ENCODE measurements at regions not wholly inside any gene's neighbourhood (a gene's known extent, or its start where the extent isn't known, plus 50 kb on each side); places are given as distances from the start of the nearest gene placed in this dataset.

DNA sequence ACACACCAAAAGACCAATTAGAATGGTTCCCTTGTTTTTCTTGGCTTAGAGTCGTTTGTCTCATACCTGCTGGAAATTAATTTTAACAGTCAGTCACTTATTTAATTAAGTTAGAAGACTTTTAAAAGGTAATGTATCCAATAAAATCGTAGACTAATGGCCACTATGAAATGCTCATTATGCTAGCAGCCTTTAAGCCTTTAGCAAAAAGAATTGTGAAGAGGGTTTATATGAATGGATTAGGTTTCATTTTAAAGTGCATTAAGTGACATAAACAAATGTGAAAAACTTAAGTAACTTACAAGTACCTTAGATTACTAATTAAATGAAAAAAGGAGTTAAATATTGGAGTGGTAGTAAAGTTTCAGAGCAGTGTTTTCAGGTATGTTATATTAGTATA, 139.6 kb downstream of the RXFP2 start:
- H3K4me3 ChIP-seq (ENCODE audit: low read length): no peak overlapping the region
- no peaks in the 10 kb centered on the region for H3K9me3 ChIP-seq (ENCODE audit: control insufficient read depth, low read length)
- no peaks in the 10 kb centered on the region for H3K36me3 ChIP-seq (ENCODE audit: control insufficient read depth, insufficient read depth, low read length)
- no peak overlapping the region for H3K9ac ChIP-seq (ENCODE audit: low read length)
- no peaks in the 10 kb centered on the region for H3K27me3 ChIP-seq (ENCODE audit: control insufficient read depth, insufficient read depth, low read length)
- no peaks in the 10 kb centered on the region for H3K4me1 ChIP-seq (ENCODE audit: control insufficient read depth, insufficient read depth, low read length)

DNA sequence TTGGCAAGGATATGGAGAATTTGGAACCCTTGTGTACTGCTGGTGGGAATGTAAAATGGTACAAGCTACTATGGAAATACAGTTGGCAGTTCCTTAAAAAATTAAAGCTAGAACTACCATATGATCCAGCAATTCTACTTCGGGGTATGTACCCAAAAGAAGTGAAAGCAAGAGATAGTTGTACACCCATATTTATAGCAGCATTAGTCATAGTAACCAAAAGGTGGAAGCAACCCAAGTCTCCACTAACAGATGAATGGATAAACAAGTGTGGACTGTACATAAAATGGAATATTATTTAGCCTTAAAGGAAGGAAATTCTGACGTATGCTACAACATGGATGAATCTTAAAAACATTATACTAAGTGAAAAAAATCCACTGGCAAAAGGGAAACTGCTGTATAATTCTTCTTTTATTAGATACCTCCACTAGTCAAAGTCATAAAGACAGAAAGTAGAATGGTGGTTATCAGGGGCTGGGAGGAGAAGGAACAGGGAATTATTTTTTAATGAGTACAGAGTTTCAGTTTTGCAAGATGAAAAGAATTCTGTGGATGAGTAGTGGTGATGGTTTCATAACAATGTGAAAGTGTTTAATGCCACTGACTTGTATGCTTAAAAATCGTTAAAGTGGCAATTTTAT, 141.6 kb downstream of the RXFP2 start:
- no peaks in the 10 kb centered on the region for H3K27me3 ChIP-seq (ENCODE audit: control insufficient read depth, insufficient read depth, low read length)
- H3K4me1 ChIP-seq (ENCODE audit: control insufficient read depth, insufficient read depth, low read length): peaks cover 2% of the 10 kb centered on the region
- H3K4me3 ChIP-seq (ENCODE audit: low read length): no peak overlapping the region
- no peak overlapping the region for H3K9ac ChIP-seq (ENCODE audit: low read length)
- no peaks in the 10 kb centered on the region for H3K36me3 ChIP-seq (ENCODE audit: control insufficient read depth, insufficient read depth, low read length)
- no peaks in the 10 kb centered on the region for H3K9me3 ChIP-seq (ENCODE audit: control insufficient read depth, low read length)

DNA sequence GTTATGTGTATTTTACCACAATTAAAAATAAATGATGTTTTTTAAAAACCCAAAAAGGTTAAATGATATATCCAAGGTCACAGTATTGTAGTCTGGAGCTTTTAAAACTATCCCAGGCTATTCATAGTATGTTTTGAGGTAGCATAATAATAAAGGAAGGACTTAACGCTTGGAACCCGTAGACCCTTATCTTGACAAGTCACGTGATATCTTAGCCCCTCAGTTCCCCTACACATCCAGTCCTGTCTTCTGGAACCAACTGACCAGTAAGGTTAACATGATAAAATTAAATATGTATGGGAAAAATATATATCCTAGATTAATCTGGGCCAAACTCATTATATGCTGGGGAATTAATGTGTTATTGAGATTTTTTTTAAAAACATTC, 142.2 kb downstream of the RXFP2 start:
- no peak overlapping the region for H3K9ac ChIP-seq (ENCODE audit: low read length)
- H3K4me3 ChIP-seq (ENCODE audit: low read length): no peak overlapping the region
- H3K36me3 ChIP-seq (ENCODE audit: control insufficient read depth, insufficient read depth, low read length): no peaks in the 10 kb centered on the region
- H3K27me3 ChIP-seq (ENCODE audit: control insufficient read depth, insufficient read depth, low read length): no peaks in the 10 kb centered on the region
- peaks cover 3% of the 10 kb centered on the region for H3K4me1 ChIP-seq (ENCODE audit: control insufficient read depth, insufficient read depth, low read length)
- no peaks in the 10 kb centered on the region for H3K9me3 ChIP-seq (ENCODE audit: control insufficient read depth, low read length)

GRCh38 chr13:31882794-31883193, 143.5 kb downstream of the RXFP2 start:
- H3K9ac ChIP-seq (ENCODE audit: low read length): no peak overlapping the region
- no peak overlapping the region for H3K4me3 ChIP-seq (ENCODE audit: low read length)
- H3K9me3 ChIP-seq (ENCODE audit: control insufficient read depth, low read length): no peaks in the 10 kb centered on the region
- no peaks in the 10 kb centered on the region for H3K36me3 ChIP-seq (ENCODE audit: control insufficient read depth, insufficient read depth, low read length)
- peaks cover 3% of the 10 kb centered on the region for H3K4me1 ChIP-seq (ENCODE audit: control insufficient read depth, insufficient read depth, low read length)
- H3K27me3 ChIP-seq (ENCODE audit: control insufficient read depth, insufficient read depth, low read length): no peaks in the 10 kb centered on the region

DNA sequence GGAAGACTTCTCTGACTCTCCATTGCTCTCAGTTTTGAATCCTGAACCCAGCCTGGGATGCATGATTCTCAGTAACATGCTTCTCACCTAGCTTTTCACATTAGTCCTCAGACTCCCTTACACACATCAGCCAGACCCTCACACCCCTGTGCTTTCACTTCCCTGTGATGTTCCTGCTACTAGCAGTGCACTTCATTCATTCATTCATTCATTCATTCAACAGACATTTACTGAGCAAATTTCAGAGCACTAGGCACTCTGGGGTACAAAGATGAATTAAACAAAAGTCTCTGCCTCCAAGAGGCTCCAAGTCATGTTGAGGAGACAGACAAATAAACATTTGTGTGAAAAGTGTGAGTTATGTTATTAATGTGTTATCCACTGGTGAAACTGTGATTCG, 145.2 kb downstream of the RXFP2 start:
- no peak overlapping the region for H3K4me3 ChIP-seq (ENCODE audit: low read length)
- H3K9me3 ChIP-seq (ENCODE audit: control insufficient read depth, low read length): no peaks in the 10 kb centered on the region
- H3K9ac ChIP-seq (ENCODE audit: low read length): no peak overlapping the region
- no peaks in the 10 kb centered on the region for H3K36me3 ChIP-seq (ENCODE audit: control insufficient read depth, insufficient read depth, low read length)
- no peaks in the 10 kb centered on the region for H3K27me3 ChIP-seq (ENCODE audit: control insufficient read depth, insufficient read depth, low read length)
- peaks cover 3% of the 10 kb centered on the region for H3K4me1 ChIP-seq (ENCODE audit: control insufficient read depth, insufficient read depth, low read length)

- Histone ChIP-seq H3K9ac (ENCODE audit: low read length) (no peak overlapping the region), H3K36me3 (ENCODE audit: control insufficient read depth, insufficient read depth, low read length) (no peaks in the 10 kb centered on the region), H3K27me3 (ENCODE audit: control insufficient read depth, insufficient read depth, low read length) (no peaks in the 10 kb centered on the region), H3K4me1 (ENCODE audit: control insufficient read depth, insufficient read depth, low read length) (peaks cover 3% of the 10 kb centered on the region), H3K4me3 (ENCODE audit: low read length) (no peak overlapping the region), H3K9me3 (ENCODE audit: control insufficient read depth, low read length) (no peaks in the 10 kb centered on the region)
Measured at GRCh38 chr13:31885994-31886393, 145.6 kb upstream of the FRY start.

DNA sequence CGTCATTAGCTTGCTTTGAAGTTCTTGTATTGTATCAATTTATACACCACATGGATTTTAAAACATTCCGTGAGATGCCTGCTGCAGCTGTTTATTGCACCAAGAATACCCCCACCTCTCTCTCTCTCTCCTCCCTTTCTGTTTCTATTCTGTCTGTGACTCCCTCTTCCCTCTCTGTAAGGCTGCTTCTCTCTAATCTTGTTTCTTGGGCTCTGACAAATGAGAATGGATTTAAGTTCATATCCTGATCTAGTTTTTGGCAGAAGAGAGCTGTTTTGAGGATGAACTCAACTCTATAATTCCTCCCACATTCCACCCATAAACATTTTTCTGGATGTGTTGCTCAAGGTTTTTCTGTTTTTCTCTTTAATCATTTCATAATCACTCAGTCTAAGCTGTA, 144.3 kb upstream of the FRY start:
- Histone ChIP-seq H3K4me1 (ENCODE audit: control insufficient read depth, insufficient read depth, low read length) (peaks cover 3% of the 10 kb centered on the region), H3K4me3 (ENCODE audit: low read length) (no peak overlapping the region), H3K27me3 (ENCODE audit: control insufficient read depth, insufficient read depth, low read length) (no peaks in the 10 kb centered on the region), H3K9me3 (ENCODE audit: control insufficient read depth, low read length) (no peaks in the 10 kb centered on the region), H3K9ac (ENCODE audit: low read length) (no peak overlapping the region), H3K36me3 (ENCODE audit: control insufficient read depth, insufficient read depth, low read length) (no peaks in the 10 kb centered on the region)

DNA sequence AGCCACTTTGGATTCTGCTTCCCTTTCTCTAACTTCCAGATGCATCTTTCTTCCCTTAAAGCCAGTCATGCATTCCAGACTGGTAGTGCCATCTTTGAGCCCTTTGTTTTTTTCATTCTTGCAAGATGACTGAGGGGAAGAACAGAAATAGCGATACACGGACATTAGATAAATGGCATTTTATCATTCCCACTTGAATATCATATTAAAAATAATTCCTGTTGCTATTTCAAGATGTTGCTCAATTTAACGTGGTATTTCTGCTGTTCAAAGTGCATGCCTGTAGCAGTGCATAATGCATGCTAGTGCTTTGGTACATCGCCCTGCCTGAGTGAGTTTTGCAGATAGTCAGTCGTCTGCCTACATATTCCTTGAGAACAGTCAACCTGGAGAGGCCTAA, 140.6 kb upstream of the FRY start:
- no peak overlapping the region for H3K9ac ChIP-seq (ENCODE audit: low read length)
- H3K4me1 ChIP-seq (ENCODE audit: control insufficient read depth, insufficient read depth, low read length): peaks cover 2% of the 10 kb centered on the region
- H3K36me3 ChIP-seq (ENCODE audit: control insufficient read depth, insufficient read depth, low read length): no peaks in the 10 kb centered on the region
- no peaks in the 10 kb centered on the region for H3K27me3 ChIP-seq (ENCODE audit: control insufficient read depth, insufficient read depth, low read length)
- H3K9me3 ChIP-seq (ENCODE audit: control insufficient read depth, low read length): no peaks in the 10 kb centered on the region
- no peak overlapping the region for H3K4me3 ChIP-seq (ENCODE audit: low read length)

DNA sequence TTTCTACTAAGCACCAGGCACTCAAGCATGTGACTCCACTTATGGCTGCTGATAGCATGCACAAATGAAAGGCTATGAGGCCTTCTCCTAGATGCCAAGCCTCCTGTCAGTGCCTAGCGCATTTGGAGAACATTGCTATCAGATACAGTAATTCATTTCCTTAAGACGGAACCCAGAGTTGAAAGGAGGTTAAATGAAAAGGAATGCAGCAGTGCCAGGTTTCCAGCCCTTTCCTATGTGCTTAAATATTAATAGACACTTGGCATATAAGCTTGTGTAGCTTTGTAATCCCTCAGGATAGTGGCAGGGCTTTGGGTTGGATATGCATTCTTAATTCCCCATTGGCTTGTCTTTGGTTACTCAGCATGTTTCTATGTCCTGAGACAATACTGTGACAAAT, 140.1 kb upstream of the FRY start:
- Histone ChIP-seq H3K9me3 (ENCODE audit: control insufficient read depth, low read length) (no peaks in the 10 kb centered on the region), H3K9ac (ENCODE audit: low read length) (no peak overlapping the region), H3K4me3 (ENCODE audit: low read length) (no peak overlapping the region), H3K27me3 (ENCODE audit: control insufficient read depth, insufficient read depth, low read length) (no peaks in the 10 kb centered on the region), H3K36me3 (ENCODE audit: control insufficient read depth, insufficient read depth, low read length) (no peaks in the 10 kb centered on the region), H3K4me1 (ENCODE audit: control insufficient read depth, insufficient read depth, low read length) (peaks cover 3% of the 10 kb centered on the region)

DNA sequence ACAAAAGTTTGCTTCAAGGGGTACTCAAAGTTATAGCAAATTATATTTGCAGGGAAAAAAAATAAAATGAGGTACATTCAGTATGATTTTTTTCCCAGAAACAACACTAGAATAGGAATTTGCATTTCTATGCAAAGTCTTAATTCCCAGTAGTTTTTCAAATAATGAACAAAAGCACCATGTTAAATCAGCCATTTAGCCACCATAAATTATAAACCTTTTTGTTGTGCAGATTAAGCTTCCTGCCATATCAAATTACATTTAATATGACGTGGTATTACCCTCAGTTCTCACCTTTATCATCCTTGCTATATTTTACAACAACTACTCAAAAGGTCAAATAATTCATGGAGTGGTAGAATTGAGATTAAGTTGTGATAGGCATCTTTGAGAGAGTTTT, 136.6 kb upstream of the FRY start:
- Histone ChIP-seq H3K9me3 (ENCODE audit: control insufficient read depth, low read length) (no peaks in the 10 kb centered on the region), H3K9ac (ENCODE audit: low read length) (no peak overlapping the region)

DNA sequence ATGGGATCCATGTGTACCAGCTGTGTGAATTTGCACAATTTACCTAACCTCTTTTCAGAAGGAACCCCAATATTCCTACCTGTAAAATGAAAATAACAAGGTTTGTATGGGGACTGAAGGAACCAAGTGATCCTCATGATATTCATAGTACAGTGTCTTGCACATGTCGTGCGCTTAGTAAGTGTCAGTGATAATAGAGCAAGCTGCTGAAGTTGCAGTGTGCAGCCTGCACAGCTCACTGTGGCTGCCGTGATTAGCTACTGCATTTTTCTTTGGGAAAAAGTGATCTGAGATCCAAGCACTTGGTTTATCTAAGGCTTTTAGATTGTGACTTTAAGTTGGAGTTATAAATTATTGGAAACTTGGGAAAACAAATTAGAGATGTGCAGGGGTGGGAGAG, 135.9 kb upstream of the FRY start:
- peaks cover 4% of the 10 kb centered on the region for H3K4me1 ChIP-seq (ENCODE audit: control insufficient read depth, insufficient read depth, low read length)
- H3K36me3 ChIP-seq (ENCODE audit: control insufficient read depth, insufficient read depth, low read length): no peaks in the 10 kb centered on the region
- no peak overlapping the region for H3K4me3 ChIP-seq (ENCODE audit: low read length)
- H3K9ac ChIP-seq (ENCODE audit: low read length): no peak overlapping the region
- no peaks in the 10 kb centered on the region for H3K9me3 ChIP-seq (ENCODE audit: control insufficient read depth, low read length)
- H3K27me3 ChIP-seq (ENCODE audit: control insufficient read depth, insufficient read depth, low read length): no peaks in the 10 kb centered on the region

More for the DNA sequence above, 136.6 kb upstream of the FRY start:
- peaks cover 4% of the 10 kb centered on the region for H3K4me1 ChIP-seq (ENCODE audit: control insufficient read depth, insufficient read depth, low read length)
- no peaks in the 10 kb centered on the region for H3K36me3 ChIP-seq (ENCODE audit: control insufficient read depth, insufficient read depth, low read length)
- no peaks in the 10 kb centered on the region for H3K27me3 ChIP-seq (ENCODE audit: control insufficient read depth, insufficient read depth, low read length)
- no peak overlapping the region for H3K4me3 ChIP-seq (ENCODE audit: low read length)

GRCh38 chr13:31896427-31896826, 135.1 kb upstream of the FRY start:
- Histone ChIP-seq H3K4me3 (ENCODE audit: low read length) (no peak overlapping the region), H3K36me3 (ENCODE audit: control insufficient read depth, insufficient read depth, low read length) (no peaks in the 10 kb centered on the region), H3K9ac (ENCODE audit: low read length) (no peak overlapping the region), H3K4me1 (ENCODE audit: control insufficient read depth, insufficient read depth, low read length) (peaks cover 4% of the 10 kb centered on the region), H3K9me3 (ENCODE audit: control insufficient read depth, low read length) (no peaks in the 10 kb centered on the region), H3K27me3 (ENCODE audit: control insufficient read depth, insufficient read depth, low read length) (no peaks in the 10 kb centered on the region)
